DOHH2 (cell line): ENCODE measurements at regions not wholly inside any gene's neighbourhood (a gene's known extent, or its start where the extent isn't known, plus 50 kb on each side); places are given as distances from the start of the nearest gene placed in this dataset.

Experiments used
- CTCF ChIP-seq: fragments of 200-600 bp; sonication (generic); IDR thresholded peaks from one replicate; pipeline ENCODE4 v1.5.1; 2014; ENCODE audit warnings: antibody characterized with exemption, mild to moderate bottlenecking, low read depth, low read length; ENCODE audit not compliant: poor library complexity, severe bottlenecking
- EZH2phosphoT487 ChIP-seq: fragments of 200-600 bp; sonication (generic); IDR thresholded peaks from 2 replicates; pipeline ENCODE4 v1.6.1; 2017; ENCODE audit warnings: borderline replicate concordance, mild to moderate bottlenecking, antibody characterized with exemption, low read length, moderate library complexity, mixed read lengths

- no peak for TF ChIP-seq CTCF
- TF ChIP-seq EZH2phosphoT487 = no peak
Observed at GRCh38 chr2:40955042-40955441, 503.2 kb upstream of the SLC8A1 start.
